ENCODE measurements at regions not wholly inside any gene's neighbourhood (a gene's known extent, or its start where the extent isn't known, plus 50 kb on each side); places are given as distances from the start of the nearest gene placed in this dataset.

DNA sequence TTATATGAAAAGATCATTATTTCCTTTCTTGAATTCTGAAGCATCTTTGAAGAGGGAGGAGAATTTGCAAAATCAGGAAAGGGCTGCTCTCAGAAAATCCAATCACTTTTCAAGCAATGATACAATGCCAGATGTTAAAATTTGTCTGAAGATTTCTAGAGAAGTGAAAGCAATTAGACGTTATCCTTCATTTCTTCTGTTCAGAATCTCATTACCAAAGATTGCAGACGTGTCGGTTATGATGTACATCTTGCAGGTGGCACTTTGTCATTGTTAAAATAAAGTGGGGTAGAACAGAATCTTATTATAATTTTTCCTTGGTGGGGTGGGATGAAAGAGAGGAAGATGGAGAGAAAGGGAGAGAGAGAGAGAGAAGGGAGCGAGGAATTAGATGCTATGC lies 296.4 kb upstream of the STS start:
- 70 to 81% (median 80%) methylated on average over 4 of the region's 4 CpGs for WGBS, 5 donors
- Histone ChIP-seq H3K4me3 (no peak overlapping the region), H3K27ac (no peak overlapping the region), H3K9me3 (peaks cover 0 to 9% (median 0%) of the 10 kb centered on the region in 8 donors), H3K36me3 (no peaks in the 10 kb centered on the region), H3K27me3 (replicated peaks in 1 of 7) (no peaks in the 10 kb centered on the region), H3K4me1 (no peaks in the 10 kb centered on the region)
- TF ChIP-seq POLR2AphosphoS5 (IDR thresholded peaks at IDR 0.05) (no peak), POLR2A (IDR thresholded peaks at IDR 0.05) (no peak)
- TF ChIP-seq, protein P1, sequence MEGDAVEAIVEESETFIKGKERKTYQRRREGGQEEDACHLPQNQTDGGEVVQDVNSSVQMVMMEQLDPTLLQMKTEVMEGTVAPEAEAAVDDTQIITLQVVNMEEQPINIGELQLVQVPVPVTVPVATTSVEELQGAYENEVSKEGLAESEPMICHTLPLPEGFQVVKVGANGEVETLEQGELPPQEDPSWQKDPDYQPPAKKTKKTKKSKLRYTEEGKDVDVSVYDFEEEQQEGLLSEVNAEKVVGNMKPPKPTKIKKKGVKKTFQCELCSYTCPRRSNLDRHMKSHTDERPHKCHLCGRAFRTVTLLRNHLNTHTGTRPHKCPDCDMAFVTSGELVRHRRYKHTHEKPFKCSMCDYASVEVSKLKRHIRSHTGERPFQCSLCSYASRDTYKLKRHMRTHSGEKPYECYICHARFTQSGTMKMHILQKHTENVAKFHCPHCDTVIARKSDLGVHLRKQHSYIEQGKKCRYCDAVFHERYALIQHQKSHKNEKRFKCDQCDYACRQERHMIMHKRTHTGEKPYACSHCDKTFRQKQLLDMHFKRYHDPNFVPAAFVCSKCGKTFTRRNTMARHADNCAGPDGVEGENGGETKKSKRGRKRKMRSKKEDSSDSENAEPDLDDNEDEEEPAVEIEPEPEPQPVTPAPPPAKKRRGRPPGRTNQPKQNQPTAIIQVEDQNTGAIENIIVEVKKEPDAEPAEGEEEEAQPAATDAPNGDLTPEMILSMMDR (IDR thresholded peaks at IDR 0.05 in 8 of 11, conservative IDR thresholded peaks at IDR 0.05 in 3 of 11) = no peak
- DNase-seq = no peak
- intact Hi-C loops (cut with DNase I; ENCODE audit: low total_unique reads) = no loop called here

DNA sequence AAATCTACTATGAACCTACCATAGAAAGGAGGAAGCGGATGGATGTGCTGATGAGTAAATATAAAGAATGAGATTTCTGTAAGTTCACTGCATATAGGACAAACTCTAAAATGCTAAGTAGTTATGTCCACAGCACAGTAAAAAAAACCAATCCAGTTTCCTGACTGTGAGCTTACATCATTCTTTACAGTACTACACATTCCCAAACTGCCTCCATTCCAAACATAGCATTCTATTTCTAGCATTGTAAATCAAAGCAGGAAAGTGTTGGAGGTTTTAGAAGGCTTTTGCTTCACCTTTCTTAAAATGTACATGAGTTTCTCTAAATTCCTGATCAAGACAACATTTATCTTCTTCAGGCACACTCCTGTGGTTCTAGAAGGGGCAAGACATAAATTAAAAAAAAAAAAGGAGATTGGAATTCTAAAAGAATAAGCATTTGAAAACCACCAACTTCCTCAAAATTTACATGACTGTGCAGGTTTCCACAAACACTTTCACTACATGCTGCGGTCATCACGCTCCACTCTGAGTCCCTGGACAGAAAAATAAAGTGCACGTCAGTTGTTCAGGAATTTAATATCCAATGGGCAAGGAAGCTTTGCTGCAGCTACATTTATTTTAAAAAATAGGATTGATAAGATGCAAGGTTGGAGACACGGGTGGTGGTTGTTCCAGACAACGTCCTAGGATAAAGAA lies 297.6 kb upstream of the STS start:
- Histone ChIP-seq H3K27me3 (replicated peaks in 1 of 7) (no peaks in the 10 kb centered on the region), H3K36me3 (no peaks in the 10 kb centered on the region), H3K9me3 (peaks cover 0 to 9% (median 0%) of the 10 kb centered on the region in 8 donors), H3K4me3 (no peak overlapping the region), H3K27ac (no peak overlapping the region), H3K4me1 (no peaks in the 10 kb centered on the region)
- 30 to 44% (median 37%) methylated on average over 6 of the region's 6 CpGs for WGBS, 5 donors
- DNase-seq = no peak
- TF ChIP-seq POLR2AphosphoS5 (IDR thresholded peaks at IDR 0.05) (no peak), POLR2A (IDR thresholded peaks at IDR 0.05) (no peak)
- TF ChIP-seq, protein P1 (IDR thresholded peaks at IDR 0.05 in 8 of 11, conservative IDR thresholded peaks at IDR 0.05 in 3 of 11) = no peak
- intact Hi-C loops (cut with DNase I; ENCODE audit: low total_unique reads) = no loop called here

DNA sequence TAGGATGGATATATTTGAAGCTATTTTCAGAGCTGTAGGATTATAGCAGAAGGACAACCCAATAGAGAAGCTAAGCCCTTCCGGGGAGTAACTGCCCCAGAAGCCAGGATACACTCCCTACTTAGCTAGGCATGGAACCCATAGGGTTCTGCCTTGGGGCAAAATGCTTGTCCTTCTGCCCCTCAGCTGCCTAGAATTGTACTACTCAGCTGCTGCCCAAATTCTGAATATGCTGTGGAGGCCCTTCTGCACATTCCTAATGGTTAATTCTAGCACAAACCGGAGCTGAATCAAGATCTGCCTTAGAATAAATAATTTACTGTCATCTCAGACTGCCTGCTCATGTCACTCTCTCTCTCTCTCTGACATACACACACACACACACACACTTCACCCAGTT lies 297.7 kb upstream of the VCX3A start:
- H3K27ac ChIP-seq = no peak overlapping the region
- no peak overlapping the region for H3K4me3 ChIP-seq
- no peaks in the 10 kb centered on the region for H3K36me3 ChIP-seq
- TF ChIP-seq POLR2A (IDR thresholded peaks at IDR 0.05) (no peak), POLR2AphosphoS5 (IDR thresholded peaks at IDR 0.05) (no peak)
- TF ChIP-seq, protein P1 (IDR thresholded peaks at IDR 0.05 in 8 of 11, conservative IDR thresholded peaks at IDR 0.05 in 3 of 11) = no peak
- H3K9me3 ChIP-seq = no peaks in the 10 kb centered on the region
- intact Hi-C loops (cut with DNase I; ENCODE audit: low total_unique reads) = no loop called here
- no peaks in the 10 kb centered on the region for H3K4me1 ChIP-seq
- no peak for DNase-seq
- H3K27me3 ChIP-seq (replicated peaks in 1 of 7) = no peaks in the 10 kb centered on the region
- WGBS, 5 donors = 78 to 93% (median 90%) methylated on average over 2 of the region's 2 CpGs

DNA sequence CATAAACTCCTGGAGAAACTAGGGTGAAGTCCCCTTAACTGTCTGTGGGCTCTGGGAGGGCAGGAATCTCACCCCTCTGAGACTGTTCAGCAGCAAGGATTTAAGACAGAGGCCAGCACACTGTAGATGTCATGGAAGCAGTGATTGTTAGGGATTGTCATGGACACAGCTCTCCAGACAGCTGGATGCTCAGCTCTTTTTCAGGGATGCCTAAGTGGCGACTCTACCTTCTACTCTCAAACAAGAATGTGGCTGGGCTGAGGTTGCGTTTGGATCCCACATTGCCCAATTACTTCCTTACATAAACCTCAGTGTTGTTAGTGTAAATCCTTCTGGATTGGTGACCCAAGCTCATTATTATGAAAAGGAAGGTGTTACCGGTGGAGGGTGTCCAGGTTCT lies 291.9 kb upstream of the VCX3A start:
- Histone ChIP-seq H3K27me3 (replicated peaks in 1 of 7) (no peaks in the 10 kb centered on the region), H3K27ac (no peak overlapping the region), H3K9me3 (no peaks in the 10 kb centered on the region), H3K4me3 (no peak overlapping the region), H3K4me1 (no peaks in the 10 kb centered on the region), H3K36me3 (no peaks in the 10 kb centered on the region)
- 80 to 90% (median 85%) methylated on average over 1 to 3 of the region's 3 CpGs for WGBS, 5 donors
- TF ChIP-seq, protein P1 (IDR thresholded peaks at IDR 0.05 in 8 of 11, conservative IDR thresholded peaks at IDR 0.05 in 3 of 11) = no peak
- TF ChIP-seq POLR2AphosphoS5 (IDR thresholded peaks at IDR 0.05) = no peak
- no peak for TF ChIP-seq POLR2A (IDR thresholded peaks at IDR 0.05)
- intact Hi-C loops (cut with DNase I; ENCODE audit: low total_unique reads) = no loop called here
- DNase-seq = no peak
